Astrocyte of the spinal cord (primary cell): ENCODE measurements at regions not wholly inside any gene's neighbourhood (a gene's known extent, or its start where the extent isn't known, plus 50 kb on each side); places are given as distances from the start of the nearest gene placed in this dataset.

Source experiments
- DNase-seq: peaks from one replicate; pipeline ENCODE4 v3.0.0; 2011; ENCODE audit warnings: low read depth, low spot score
- H3K4me3 ChIP-seq: 2 replicates; pipeline ENCODE4 v1.5.1; 2011; ENCODE audit warnings: low read depth, mild to moderate bottlenecking, low read length, moderate library complexity
- in situ Hi-C: cut with HindIII; loops from 2 replicates; pipeline ENCODE4 v1.10.0; 2017; ENCODE audit warnings: low sequenced_read_pairs
- TF ChIP-seq, protein P1 (sequence below): IDR thresholded peaks from 2 replicates; pipeline ENCODE4 v1.5.1; 2012; ENCODE audit warnings: low read depth, mild to moderate bottlenecking, low read length, inconsistent platforms

- DNase-seq: no peak
- no peak overlapping the region for H3K4me3 ChIP-seq
- in situ Hi-C loops: no loop called here
- TF ChIP-seq, protein P1, sequence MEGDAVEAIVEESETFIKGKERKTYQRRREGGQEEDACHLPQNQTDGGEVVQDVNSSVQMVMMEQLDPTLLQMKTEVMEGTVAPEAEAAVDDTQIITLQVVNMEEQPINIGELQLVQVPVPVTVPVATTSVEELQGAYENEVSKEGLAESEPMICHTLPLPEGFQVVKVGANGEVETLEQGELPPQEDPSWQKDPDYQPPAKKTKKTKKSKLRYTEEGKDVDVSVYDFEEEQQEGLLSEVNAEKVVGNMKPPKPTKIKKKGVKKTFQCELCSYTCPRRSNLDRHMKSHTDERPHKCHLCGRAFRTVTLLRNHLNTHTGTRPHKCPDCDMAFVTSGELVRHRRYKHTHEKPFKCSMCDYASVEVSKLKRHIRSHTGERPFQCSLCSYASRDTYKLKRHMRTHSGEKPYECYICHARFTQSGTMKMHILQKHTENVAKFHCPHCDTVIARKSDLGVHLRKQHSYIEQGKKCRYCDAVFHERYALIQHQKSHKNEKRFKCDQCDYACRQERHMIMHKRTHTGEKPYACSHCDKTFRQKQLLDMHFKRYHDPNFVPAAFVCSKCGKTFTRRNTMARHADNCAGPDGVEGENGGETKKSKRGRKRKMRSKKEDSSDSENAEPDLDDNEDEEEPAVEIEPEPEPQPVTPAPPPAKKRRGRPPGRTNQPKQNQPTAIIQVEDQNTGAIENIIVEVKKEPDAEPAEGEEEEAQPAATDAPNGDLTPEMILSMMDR: no peak
Measured at GRCh38 chr5:103436656-103437055, 125.9 kb downstream of the NUDT12 start.

DNA sequence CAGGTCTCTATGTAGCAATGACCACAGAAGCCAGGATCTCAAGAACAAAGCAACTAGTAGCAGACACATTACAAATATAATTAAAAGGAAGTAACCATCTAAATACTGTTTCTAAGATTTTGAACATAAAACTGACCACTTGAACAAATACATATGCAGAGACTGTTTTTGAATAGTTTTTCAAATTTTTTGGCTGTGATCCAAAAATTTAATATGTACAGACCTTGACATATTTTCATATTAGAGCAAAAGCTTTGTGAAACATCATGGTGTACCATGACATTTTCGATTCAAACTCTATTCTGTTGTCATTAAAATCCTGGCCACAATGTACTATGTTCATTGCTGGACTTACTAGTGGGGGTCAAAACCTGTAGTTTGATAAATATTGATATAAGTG lies 126.5 kb downstream of the NUDT12 start:
- no peak for DNase-seq
- in situ Hi-C loops: no loop called here
- no peak overlapping the region for H3K4me3 ChIP-seq
- TF ChIP-seq, protein P1: no peak

- in situ Hi-C loops: no loop called here
- TF ChIP-seq, protein P1: no peak
- peak; percentile 36 for DNase-seq
- no peak overlapping the region for H3K4me3 ChIP-seq
Measured at GRCh38 chr5:103435136-103435889, 127.3 kb downstream of the NUDT12 start.

DNA sequence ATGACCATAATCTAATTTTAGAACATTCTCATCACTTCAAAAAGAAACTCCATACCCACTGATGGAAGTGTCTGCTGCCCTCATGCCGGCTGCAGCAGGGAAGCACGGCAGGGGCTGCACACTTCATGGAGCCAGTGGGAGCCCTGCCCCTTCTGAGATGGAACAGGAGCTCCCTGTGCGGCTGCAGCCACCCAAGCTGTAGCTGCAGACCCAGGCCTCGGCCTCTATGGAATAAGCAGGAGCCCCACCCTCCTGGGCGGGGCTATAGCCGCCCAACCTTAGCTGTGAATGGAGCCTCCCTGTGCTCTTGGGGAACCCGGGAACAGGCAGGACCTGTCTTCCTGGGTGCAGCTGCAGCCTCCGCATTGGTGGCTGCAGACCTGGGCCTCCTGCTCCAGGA lies 128.5 kb downstream of the NUDT12 start:
- DNase-seq: no peak
- no peak overlapping the region for H3K4me3 ChIP-seq
- TF ChIP-seq, protein P1: no peak
- in situ Hi-C loops: no loop called here

GRCh38 chr5:103433211-103433610 lies 129.4 kb downstream of the NUDT12 start:
- H3K4me3 ChIP-seq: no peak overlapping the region
- TF ChIP-seq, protein P1: no peak
- no peak for DNase-seq
- in situ Hi-C loops: no loop called here

DNA sequence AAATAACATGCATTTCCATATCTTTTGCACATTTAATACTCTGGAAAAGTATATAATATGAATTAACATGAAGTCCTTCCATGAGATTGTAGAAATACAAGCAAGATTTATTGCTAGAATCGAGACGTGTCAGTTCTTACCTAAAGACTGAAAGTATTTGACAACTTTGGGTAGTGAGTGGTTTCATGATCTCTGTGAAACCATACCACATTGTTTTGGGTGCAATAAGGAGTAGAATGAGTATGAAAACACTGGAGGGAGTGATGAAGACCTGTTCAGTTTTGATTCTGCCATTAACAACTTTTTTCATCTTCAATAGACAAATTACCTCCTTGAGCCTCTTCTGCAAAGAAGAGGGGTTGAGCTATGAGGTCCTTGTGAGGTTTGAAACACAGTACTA lies 133.7 kb downstream of the NUDT12 start:
- no peak overlapping the region for H3K4me3 ChIP-seq
- DNase-seq: no peak
- in situ Hi-C loops: no loop called here
- TF ChIP-seq, protein P1: no peak
